HG03108 (cell line): ENCODE measurements at regions not wholly inside any gene's neighbourhood (a gene's known extent, or its start where the extent isn't known, plus 50 kb on each side); places are given as distances from the start of the nearest gene placed in this dataset.
"Not testable (repeated sequence)": the region's sequence is repeated elsewhere in the genome, so short reads cannot be mapped to it uniquely, and the experiment has no call there.

Experiments used
- ATAC-seq: cut with Tn5 transposase; IDR thresholded peaks from one replicate; pipeline ENCODE4 v1.9.1; 2021; ENCODE audit warnings: moderate library complexity; ENCODE audit not compliant: unreplicated experiment

GRCh38 chr20:39745380-39745779, 783.2 kb downstream of the DHX35 start:
- no peak for ATAC-seq

- ATAC-seq: no peak
Measured at GRCh38 chr20:39738651-39739050, 776.5 kb downstream of the DHX35 start.

DNA sequence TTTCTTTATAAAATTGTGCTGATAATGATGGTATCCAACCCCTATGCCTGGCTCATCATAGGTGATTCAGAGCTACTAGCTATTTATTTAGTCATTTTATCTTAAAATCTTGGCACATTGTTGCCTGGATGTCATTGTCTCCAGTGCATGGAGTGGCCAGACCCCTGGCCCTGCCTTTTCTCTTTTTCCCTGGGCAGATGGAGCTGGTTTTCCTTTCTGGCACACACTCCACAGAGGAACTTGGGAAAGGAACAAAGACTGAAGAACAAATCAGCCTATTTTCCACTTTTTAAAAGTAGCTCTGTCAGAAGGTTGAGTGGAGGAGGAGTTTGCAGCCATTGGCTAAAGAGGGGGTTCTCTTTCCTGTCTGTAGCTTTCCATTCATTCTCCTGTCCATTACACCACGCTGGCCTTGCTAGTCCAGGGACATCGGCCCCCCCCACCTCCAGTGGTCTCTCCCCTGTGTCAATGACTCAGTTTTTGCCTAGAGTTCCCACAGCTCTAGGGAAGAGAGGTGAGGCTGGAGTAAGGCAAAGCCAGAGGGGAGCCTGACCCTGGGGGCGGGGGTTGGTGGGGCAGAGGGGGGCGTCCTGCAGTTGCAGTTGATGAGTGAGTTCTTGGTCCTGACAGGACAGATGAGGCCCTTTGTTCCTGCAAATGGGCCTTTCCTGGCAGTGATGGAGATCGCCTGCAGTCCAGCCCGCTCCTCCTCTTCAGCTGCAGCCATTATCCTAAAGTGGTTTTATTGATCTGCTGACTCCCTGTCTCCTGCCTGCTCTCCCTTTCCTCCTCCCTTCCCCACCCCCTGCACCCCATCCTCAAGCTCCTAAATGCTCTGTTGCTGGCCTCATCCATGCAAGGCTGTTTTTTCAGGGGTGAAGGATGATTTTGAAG, 774.5 kb downstream of the DHX35 start:
- ATAC-seq: no peak

- ATAC-seq: not testable (repeated sequence)
Measured at GRCh38 chr20:39725513-39725912, 763.4 kb downstream of the DHX35 start.

DNA sequence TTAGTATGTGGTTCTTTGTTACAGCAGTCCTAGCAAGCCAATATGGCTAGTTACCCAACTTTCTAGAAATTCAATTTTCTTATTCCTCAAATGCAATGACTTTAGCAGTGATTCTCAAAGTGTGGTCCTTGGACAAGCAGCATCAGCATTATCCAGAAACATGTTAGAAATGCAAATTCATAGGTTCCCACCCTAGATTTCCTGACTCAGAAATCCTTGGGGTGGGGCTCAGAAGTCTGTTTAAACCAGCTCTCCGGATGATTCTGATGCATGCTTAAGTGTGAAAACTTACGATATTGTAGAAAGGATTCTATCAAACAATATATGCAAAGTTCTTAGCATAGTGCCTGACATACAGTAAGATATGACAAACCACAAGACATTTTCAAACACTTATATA, 757.1 kb downstream of the DHX35 start:
- ATAC-seq: no peak

GRCh38 chr20:39717936-39718335, 755.8 kb downstream of the DHX35 start:
- no peak for ATAC-seq

GRCh38 chr20:39716796-39717341, 754.7 kb downstream of the DHX35 start:
- ATAC-seq: no peak

- ATAC-seq: no peak
Measured at GRCh38 chr20:39713076-39713840, 751.1 kb downstream of the DHX35 start.

GRCh38 chr20:39706184-39706663, 744.1 kb downstream of the DHX35 start:
- ATAC-seq: no peak

- no peak for ATAC-seq
Measured at GRCh38 chr20:39705032-39705431, 742.9 kb downstream of the DHX35 start.

DNA sequence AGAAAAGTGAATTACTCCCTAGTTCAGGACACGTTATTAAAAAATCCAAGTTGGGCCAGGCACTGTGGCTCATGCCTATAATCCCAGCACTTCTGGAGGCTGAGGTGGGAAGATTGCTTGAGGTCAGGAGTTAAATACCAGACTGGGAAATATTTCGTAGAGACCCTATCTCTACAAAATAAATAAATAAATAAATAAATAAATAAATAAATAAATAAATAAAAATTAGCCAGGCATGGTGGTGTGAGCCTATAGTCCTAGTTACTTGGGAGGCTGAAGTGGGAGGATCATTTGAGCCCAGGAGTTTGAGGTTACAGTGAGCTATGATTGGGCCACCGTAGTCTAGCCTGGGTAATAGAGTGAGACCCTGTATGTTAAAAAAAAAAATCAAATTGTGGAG, 741.2 kb downstream of the DHX35 start:
- not testable (repeated sequence) for ATAC-seq

- ATAC-seq: no peak
Measured at GRCh38 chr20:39702701-39703349, 740.7 kb downstream of the DHX35 start.

GRCh38 chr20:39700528-39700927, 738.4 kb downstream of the DHX35 start:
- no peak for ATAC-seq

DNA sequence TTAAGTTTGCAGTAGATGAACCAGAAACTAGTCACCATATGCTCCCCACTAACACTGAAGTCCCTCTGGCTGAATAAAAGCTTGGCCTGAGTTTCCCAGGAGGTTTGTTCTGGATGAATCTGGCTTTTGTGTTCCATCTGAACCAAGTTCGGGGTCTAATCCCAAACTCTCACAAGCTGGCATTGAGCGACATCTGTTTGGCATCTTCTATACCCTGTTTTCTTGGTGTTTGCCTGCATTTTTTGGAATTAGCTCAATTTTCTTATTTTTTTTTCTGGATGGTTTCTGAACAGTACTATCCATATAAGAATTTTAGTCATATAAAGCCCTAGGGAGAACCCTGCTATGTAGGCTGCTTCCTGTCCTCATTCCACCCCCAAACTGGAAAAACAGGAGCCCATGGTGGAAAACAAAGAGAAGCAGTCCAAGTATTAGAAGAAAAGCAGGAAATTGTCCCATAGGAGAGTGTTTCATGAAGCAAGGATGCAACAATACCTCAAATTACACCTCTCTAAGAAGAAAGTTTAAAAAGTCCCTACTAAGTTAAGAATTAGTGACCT, 737.1 kb downstream of the DHX35 start:
- ATAC-seq: no peak

DNA sequence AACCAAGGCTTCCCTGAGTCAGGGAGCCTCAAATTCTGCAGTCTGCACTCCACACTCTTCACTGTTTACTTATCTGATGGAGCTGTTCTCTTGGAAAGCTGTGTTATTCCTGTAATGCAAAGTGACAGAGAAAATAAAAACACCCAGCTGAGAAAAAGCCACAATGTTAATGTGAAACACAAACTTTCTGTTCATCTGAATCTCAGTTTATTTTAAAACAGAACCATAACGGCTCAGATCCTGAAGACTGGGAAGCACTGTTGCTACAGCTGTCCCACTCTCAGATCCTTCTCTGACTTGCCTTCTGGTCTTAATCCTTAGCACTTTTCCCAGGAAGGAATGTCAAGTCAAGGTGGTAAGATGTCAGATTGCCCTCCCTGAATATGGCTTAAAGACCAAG, 736.6 kb downstream of the DHX35 start:
- no peak for ATAC-seq

GRCh38 chr20:39691151-39691862, 729.2 kb downstream of the DHX35 start:
- no peak for ATAC-seq

- ATAC-seq: no peak
Measured at GRCh38 chr20:39676857-39677391, 714.8 kb downstream of the DHX35 start.

DNA sequence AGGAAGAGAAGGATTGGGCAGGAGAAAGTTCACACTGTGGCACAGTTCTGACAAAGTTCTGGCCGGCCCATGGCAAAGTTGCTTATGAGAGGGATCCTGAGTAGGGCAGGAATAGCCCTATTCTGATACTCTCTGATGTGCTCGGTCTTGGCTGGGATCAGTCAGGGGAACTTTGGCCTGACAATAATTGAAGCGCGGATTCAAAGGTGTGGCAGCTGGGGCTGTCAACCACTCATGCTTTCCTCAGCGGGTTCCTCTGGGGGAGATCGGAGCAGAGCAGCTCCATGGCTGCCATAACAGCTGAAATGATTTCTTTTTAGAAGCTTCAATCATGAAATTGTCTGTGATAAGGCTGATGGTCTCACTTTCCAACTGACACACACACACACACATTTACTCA, 714.1 kb downstream of the DHX35 start:
- ATAC-seq: no peak

DNA sequence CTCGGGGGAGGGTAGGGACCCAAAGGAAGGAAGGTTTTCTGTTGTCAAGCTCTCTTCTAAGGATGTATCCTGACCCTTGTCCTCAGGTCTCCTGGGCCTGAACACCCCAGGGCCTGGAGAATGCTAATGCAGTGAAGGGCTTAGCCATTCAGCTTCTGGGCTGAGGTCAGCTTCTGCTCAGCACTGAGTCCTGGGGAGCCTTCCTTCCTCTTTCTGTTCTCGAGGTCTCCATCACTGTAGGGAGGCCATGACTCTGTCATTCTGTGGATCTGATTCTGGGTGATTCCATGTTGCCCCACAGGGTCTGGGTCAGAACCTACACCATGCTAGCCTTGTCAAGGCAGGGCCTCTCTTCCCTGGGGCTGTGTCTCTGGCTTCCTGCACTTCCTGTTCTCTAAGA, 712.7 kb downstream of the DHX35 start:
- ATAC-seq: no peak

GRCh38 chr20:39670988-39671387, 708.8 kb downstream of the DHX35 start:
- no peak for ATAC-seq
